ENCODE measurements at regions not wholly inside any gene's neighbourhood (a gene's known extent, or its start where the extent isn't known, plus 50 kb on each side); places are given as distances from the start of the nearest gene placed in this dataset.
"Not testable (repeated sequence)": the region's sequence is repeated elsewhere in the genome, so short reads cannot be mapped to it uniquely, and the experiment has no call there.

GRCh38 chr2:5587766-5588165, 104.4 kb upstream of the SOX11 start:
- Mint-ChIP-seq H3K4me3 (no peak overlapping the region), H3K36me3 (ENCODE audit: low read depth) (no peaks in the 10 kb centered on the region), H3K27ac (no peak overlapping the region), H3K4me1 (no peaks in the 10 kb centered on the region), H3K9me3 (peaks cover 11% of the 10 kb centered on the region), H3K27me3 (no peaks in the 10 kb centered on the region)
- CTCF ChIA-PET: no interaction called here
- POLR2A ChIA-PET: no interaction called here
- DNase-seq: no peak

GRCh38 chr2:5588601-5589000, 103.6 kb upstream of the SOX11 start:
- ChIA-PET CTCF (no interaction called here), POLR2A (no interaction called here)
- peaks cover 11% of the 10 kb centered on the region for H3K9me3 Mint-ChIP-seq
- no peaks in the 10 kb centered on the region for H3K4me1 Mint-ChIP-seq
- no peak for DNase-seq
- no peak overlapping the region for H3K4me3 Mint-ChIP-seq
- no peaks in the 10 kb centered on the region for H3K36me3 Mint-ChIP-seq (ENCODE audit: low read depth)
- H3K27me3 Mint-ChIP-seq: no peaks in the 10 kb centered on the region
- no peak overlapping the region for H3K27ac Mint-ChIP-seq

- Mint-ChIP-seq H3K9me3 (peaks cover 11% of the 10 kb centered on the region), H3K27ac (no peak overlapping the region), H3K27me3 (no peaks in the 10 kb centered on the region), H3K36me3 (ENCODE audit: low read depth) (no peaks in the 10 kb centered on the region), H3K4me1 (no peaks in the 10 kb centered on the region), H3K4me3 (no peak overlapping the region)
- ChIA-PET POLR2A (no interaction called here), CTCF (no interaction called here)
- DNase-seq: no peak
Observed at GRCh38 chr2:5589183-5589582, 103.0 kb upstream of the SOX11 start.

GRCh38 chr2:5590886-5591285, 101.3 kb upstream of the SOX11 start:
- H3K9me3 Mint-ChIP-seq: peaks cover 11% of the 10 kb centered on the region
- no peaks in the 10 kb centered on the region for H3K36me3 Mint-ChIP-seq (ENCODE audit: low read depth)
- no peak overlapping the region for H3K27ac Mint-ChIP-seq
- H3K27me3 Mint-ChIP-seq: no peaks in the 10 kb centered on the region
- no peak overlapping the region for H3K4me3 Mint-ChIP-seq
- no peak for DNase-seq
- no peaks in the 10 kb centered on the region for H3K4me1 Mint-ChIP-seq
- POLR2A ChIA-PET: no interaction called here
- CTCF ChIA-PET: interaction anchor here (1.3 kb wide), 1 partner anchor 15 kb away, joined by 3 read pairs; no protein-coding TSS in a partner anchor

- ChIA-PET CTCF (no interaction called here), POLR2A (no interaction called here)
- H3K4me3 Mint-ChIP-seq: no peak overlapping the region
- peaks cover 9% of the 10 kb centered on the region for H3K9me3 Mint-ChIP-seq
- no peaks in the 10 kb centered on the region for H3K36me3 Mint-ChIP-seq (ENCODE audit: low read depth)
- no peak overlapping the region for H3K27ac Mint-ChIP-seq
- DNase-seq: no peak
- H3K4me1 Mint-ChIP-seq: no peaks in the 10 kb centered on the region
- no peaks in the 10 kb centered on the region for H3K27me3 Mint-ChIP-seq
Observed at GRCh38 chr2:5592916-5593315, 99.3 kb upstream of the SOX11 start.

GRCh38 chr2:5594249-5594695, 97.9 kb upstream of the SOX11 start:
- Mint-ChIP-seq H3K9me3 (peaks cover 7% of the 10 kb centered on the region), H3K4me1 (no peaks in the 10 kb centered on the region), H3K27ac (no peak overlapping the region), H3K4me3 (no peak overlapping the region), H3K36me3 (ENCODE audit: low read depth) (no peaks in the 10 kb centered on the region), H3K27me3 (no peaks in the 10 kb centered on the region)
- DNase-seq: no peak
- ChIA-PET CTCF (no interaction called here), POLR2A (no interaction called here)

- H3K4me3 Mint-ChIP-seq: no peak overlapping the region
- no peak for DNase-seq
- H3K9me3 Mint-ChIP-seq: peaks cover 1% of the 10 kb centered on the region
- H3K27me3 Mint-ChIP-seq: no peaks in the 10 kb centered on the region
- H3K27ac Mint-ChIP-seq: no peak overlapping the region
- no peaks in the 10 kb centered on the region for H3K36me3 Mint-ChIP-seq (ENCODE audit: low read depth)
- no peaks in the 10 kb centered on the region for H3K4me1 Mint-ChIP-seq
- ChIA-PET POLR2A (no interaction called here), CTCF (no interaction called here)
Observed at GRCh38 chr2:5596868-5597267, 95.3 kb upstream of the SOX11 start.

GRCh38 chr2:5598156-5598555, 94.0 kb upstream of the SOX11 start:
- no peak overlapping the region for H3K4me3 Mint-ChIP-seq
- H3K4me1 Mint-ChIP-seq: no peaks in the 10 kb centered on the region
- POLR2A ChIA-PET: no interaction called here
- no peaks in the 10 kb centered on the region for H3K27me3 Mint-ChIP-seq
- CTCF ChIA-PET: no interaction called here
- H3K9me3 Mint-ChIP-seq: peaks cover 2% of the 10 kb centered on the region
- H3K36me3 Mint-ChIP-seq (ENCODE audit: low read depth): no peaks in the 10 kb centered on the region
- DNase-seq: no peak
- no peak overlapping the region for H3K27ac Mint-ChIP-seq

- ChIA-PET CTCF (no interaction called here), POLR2A (no interaction called here)
- DNase-seq: no peak
- H3K9me3 Mint-ChIP-seq: peaks cover 21% of the 10 kb centered on the region
- no peaks in the 10 kb centered on the region for H3K4me1 Mint-ChIP-seq
- no peaks in the 10 kb centered on the region for H3K36me3 Mint-ChIP-seq (ENCODE audit: low read depth)
- H3K4me3 Mint-ChIP-seq: no peak overlapping the region
- H3K27ac Mint-ChIP-seq: no peak overlapping the region
- no peaks in the 10 kb centered on the region for H3K27me3 Mint-ChIP-seq
Observed at GRCh38 chr2:5609201-5609600, 83.0 kb upstream of the SOX11 start.

- POLR2A ChIA-PET: no interaction called here
- no peak overlapping the region for H3K27ac Mint-ChIP-seq
- no peak for DNase-seq
- no peak overlapping the region for H3K4me3 Mint-ChIP-seq
- CTCF ChIA-PET: no interaction called here
- H3K27me3 Mint-ChIP-seq: no peaks in the 10 kb centered on the region
- no peaks in the 10 kb centered on the region for H3K36me3 Mint-ChIP-seq (ENCODE audit: low read depth)
- H3K9me3 Mint-ChIP-seq: peaks cover 17% of the 10 kb centered on the region
- H3K4me1 Mint-ChIP-seq: no peaks in the 10 kb centered on the region
Observed at GRCh38 chr2:5612666-5613065, 79.5 kb upstream of the SOX11 start.

- H3K36me3 Mint-ChIP-seq (ENCODE audit: low read depth): no peaks in the 10 kb centered on the region
- peaks cover 9% of the 10 kb centered on the region for H3K9me3 Mint-ChIP-seq
- H3K27me3 Mint-ChIP-seq: no peaks in the 10 kb centered on the region
- ChIA-PET POLR2A (no interaction called here), CTCF (no interaction called here)
- H3K4me3 Mint-ChIP-seq: no peak overlapping the region
- H3K4me1 Mint-ChIP-seq: no peaks in the 10 kb centered on the region
- no peak overlapping the region for H3K27ac Mint-ChIP-seq
- DNase-seq: no peak
Observed at GRCh38 chr2:5616019-5616418, 76.2 kb upstream of the SOX11 start.

- Mint-ChIP-seq H3K4me3 (no peak overlapping the region), H3K27me3 (no peaks in the 10 kb centered on the region), H3K9me3 (peaks cover 3% of the 10 kb centered on the region), H3K36me3 (ENCODE audit: low read depth) (no peaks in the 10 kb centered on the region), H3K4me1 (no peaks in the 10 kb centered on the region), H3K27ac (no peak overlapping the region)
- ChIA-PET CTCF (no interaction called here), POLR2A (no interaction called here)
- no peak for DNase-seq
Observed at GRCh38 chr2:5617358-5617757, 74.8 kb upstream of the SOX11 start.

GRCh38 chr2:5617796-5618195, 74.4 kb upstream of the SOX11 start:
- Mint-ChIP-seq H3K27ac (no peak overlapping the region), H3K4me3 (no peak overlapping the region), H3K36me3 (ENCODE audit: low read depth) (no peaks in the 10 kb centered on the region), H3K9me3 (peaks cover 3% of the 10 kb centered on the region), H3K27me3 (no peaks in the 10 kb centered on the region), H3K4me1 (no peaks in the 10 kb centered on the region)
- POLR2A ChIA-PET: no interaction called here
- CTCF ChIA-PET: no interaction called here
- DNase-seq: no peak

- no peak overlapping the region for H3K4me3 Mint-ChIP-seq
- H3K4me1 Mint-ChIP-seq: no peaks in the 10 kb centered on the region
- CTCF ChIA-PET: no interaction called here
- no peak overlapping the region for H3K27ac Mint-ChIP-seq
- no peaks in the 10 kb centered on the region for H3K27me3 Mint-ChIP-seq
- no peak for DNase-seq
- H3K36me3 Mint-ChIP-seq (ENCODE audit: low read depth): no peaks in the 10 kb centered on the region
- POLR2A ChIA-PET: no interaction called here
- H3K9me3 Mint-ChIP-seq: peaks cover 3% of the 10 kb centered on the region
Observed at GRCh38 chr2:5618271-5618670, 73.9 kb upstream of the SOX11 start.

- DNase-seq; H3K4me3 Mint-ChIP-seq; H3K4me1 Mint-ChIP-seq; H3K36me3 Mint-ChIP-seq (ENCODE audit: low read depth); POLR2A ChIA-PET; CTCF ChIA-PET; H3K9me3 Mint-ChIP-seq; H3K27ac Mint-ChIP-seq; H3K27me3 Mint-ChIP-seq: not testable (repeated sequence)
Observed at GRCh38 chr2:5625556-5626065, 66.6 kb upstream of the SOX11 start.
